Natural killer cell treated with Interleukin-12 subunit alpha and Interleukin-12 subunit beta and Interleukin-15 and Interleukin-18, amount 100 ng/mL, for 72 hours (primary cell): ENCODE measurements at regions not wholly inside any gene's neighbourhood (a gene's known extent, or its start where the extent isn't known, plus 50 kb on each side); places are given as distances from the start of the nearest gene placed in this dataset.

ENCODE experiments used
- ATAC-seq, 2 donors: fragments of 150-1000 bp; cut with Tn5 transposase in 1 of 2; sonication (Bioruptor Pico), chemical (Tn5 transposase) in 1 of 2; 2 replicates each; pipeline ENCODE4 v1.10.0; 2021
- DNase-seq: peaks from one replicate; pipeline ENCODE4 v3.0.0; 2022; ENCODE audit warnings: low spot score
- H3K27ac Mint-ChIP-seq, 2 donors: 1 replicate in 1 of 2; 2 replicates in 1 of 2; pipeline ENCODE4 v1.8.0; 2022; ENCODE audit warnings: mixed read lengths in 2 of 2, mild to moderate bottlenecking in 1 of 2, moderate library complexity in 1 of 2
- H3K27me3 Mint-ChIP-seq, 2 donors: 1 replicate in 1 of 2; 2 replicates in 1 of 2; pipeline ENCODE4 v1.8.0; 2022; ENCODE audit warnings: mixed read lengths in 2 of 2
- H3K36me3 Mint-ChIP-seq: one replicate; pipeline ENCODE4 v1.8.0; 2022; ENCODE audit warnings: mixed read lengths
- H3K4me1 Mint-ChIP-seq, 2 donors: 1 replicate in 1 of 2; 2 replicates in 1 of 2; pipeline ENCODE4 v1.8.0; 2022; ENCODE audit warnings: low read depth in 2 of 2, mixed read lengths in 2 of 2, mild to moderate bottlenecking in 1 of 2
- H3K4me3 Mint-ChIP-seq: one replicate; pipeline ENCODE4 v1.8.0; 2022; ENCODE audit warnings: mixed read lengths
- H3K9me3 Mint-ChIP-seq: 2 replicates; pipeline ENCODE4 v1.8.0; 2022; ENCODE audit warnings: mixed read lengths

- Mint-ChIP-seq H3K27me3 (no peaks in the 10 kb centered on the region), H3K4me1 (peaks cover 8 to 9% of the 10 kb centered on the region in 2 donors), H3K36me3 (peaks cover 4% of the 10 kb centered on the region), H3K9me3 (no peaks in the 10 kb centered on the region), H3K27ac (no peak overlapping the region), H3K4me3 (no peak overlapping the region)
- ATAC-seq (no peak), DNase-seq (no peak)
Measured at GRCh38 chr2:144693179-144693578, 173.3 kb upstream of the ZEB2 start.

GRCh38 chr2:144692661-144693060 is 172.7 kb upstream of the ZEB2 start:
- no peaks in the 10 kb centered on the region for H3K9me3 Mint-ChIP-seq
- no peaks in the 10 kb centered on the region for H3K27me3 Mint-ChIP-seq
- no peak overlapping the region for H3K4me3 Mint-ChIP-seq
- no peak overlapping the region for H3K27ac Mint-ChIP-seq
- peaks cover 4% of the 10 kb centered on the region for H3K36me3 Mint-ChIP-seq
- peaks cover 8 to 9% of the 10 kb centered on the region in 2 donors for H3K4me1 Mint-ChIP-seq
- ATAC-seq (no peak), DNase-seq (no peak)

GRCh38 chr2:144690771-144691170 is 170.9 kb upstream of the ZEB2 start:
- Mint-ChIP-seq H3K9me3 (no peaks in the 10 kb centered on the region), H3K4me1 (peaks cover 19% of the 10 kb centered on the region in 2 donors), H3K36me3 (no peaks in the 10 kb centered on the region), H3K4me3 (no peak overlapping the region), H3K27ac (no peak overlapping the region), H3K27me3 (no peaks in the 10 kb centered on the region)
- DNase-seq = no peak
- ATAC-seq = no peak

- DNase-seq = no peak
- ATAC-seq = no peak
- Mint-ChIP-seq H3K4me3 (no peak overlapping the region), H3K27me3 (peaks cover 0 to 2% of the 10 kb centered on the region in 2 donors), H3K9me3 (no peaks in the 10 kb centered on the region), H3K4me1 (peaks cover 10 to 11% of the 10 kb centered on the region in 2 donors), H3K36me3 (no peaks in the 10 kb centered on the region), H3K27ac (no peak overlapping the region)
Measured at GRCh38 chr2:144686518-144687215, 166.7 kb upstream of the ZEB2 start.

GRCh38 chr2:144683966-144684365 is 164.0 kb upstream of the ZEB2 start:
- H3K27me3 Mint-ChIP-seq = peaks cover 0 to 2% of the 10 kb centered on the region in 2 donors
- no peak overlapping the region for H3K27ac Mint-ChIP-seq
- no peak for DNase-seq
- no peak overlapping the region for H3K4me3 Mint-ChIP-seq
- H3K36me3 Mint-ChIP-seq = no peaks in the 10 kb centered on the region
- no peak for ATAC-seq
- H3K9me3 Mint-ChIP-seq = no peaks in the 10 kb centered on the region
- H3K4me1 Mint-ChIP-seq = peaks cover 10 to 11% of the 10 kb centered on the region in 2 donors

- no peak for ATAC-seq
- no peaks in the 10 kb centered on the region for H3K36me3 Mint-ChIP-seq
Measured at GRCh38 chr2:144683107-144683753, 163.3 kb upstream of the ZEB2 start.

GRCh38 chr2:144682248-144682647 is 162.3 kb upstream of the ZEB2 start:
- no peaks in the 10 kb centered on the region for H3K9me3 Mint-ChIP-seq
- DNase-seq (no peak), ATAC-seq (no peak)
- peaks cover 10 to 11% of the 10 kb centered on the region in 2 donors for H3K4me1 Mint-ChIP-seq
- peaks cover 0 to 2% of the 10 kb centered on the region in 2 donors for H3K27me3 Mint-ChIP-seq
- no peaks in the 10 kb centered on the region for H3K36me3 Mint-ChIP-seq
- no peak overlapping the region for H3K27ac Mint-ChIP-seq
- no peak overlapping the region for H3K4me3 Mint-ChIP-seq

More at GRCh38 chr2:144683107-144683753, 163.3 kb upstream of the ZEB2 start:
- H3K27me3 Mint-ChIP-seq = peaks cover 0 to 2% of the 10 kb centered on the region in 2 donors
- H3K4me3 Mint-ChIP-seq = no peak overlapping the region
- DNase-seq = no peak
- no peak overlapping the region for H3K27ac Mint-ChIP-seq
- peaks cover 10 to 11% of the 10 kb centered on the region in 2 donors for H3K4me1 Mint-ChIP-seq
- H3K9me3 Mint-ChIP-seq = no peaks in the 10 kb centered on the region

- DNase-seq (no peak), ATAC-seq (no peak)
- H3K4me1 Mint-ChIP-seq = peaks cover 4 to 5% of the 10 kb centered on the region in 2 donors
- no peak overlapping the region for H3K27ac Mint-ChIP-seq
- no peaks in the 10 kb centered on the region for H3K9me3 Mint-ChIP-seq
- no peak overlapping the region for H3K4me3 Mint-ChIP-seq
- no peaks in the 10 kb centered on the region for H3K36me3 Mint-ChIP-seq
- peaks cover 0 to 2% of the 10 kb centered on the region in 2 donors for H3K27me3 Mint-ChIP-seq
Measured at GRCh38 chr2:144681389-144681788, 161.5 kb upstream of the ZEB2 start.

GRCh38 chr2:144679942-144680341 is 160.0 kb upstream of the ZEB2 start:
- ATAC-seq (no peak), DNase-seq (no peak)
- Mint-ChIP-seq H3K36me3 (no peaks in the 10 kb centered on the region), H3K27ac (no peak overlapping the region), H3K27me3 (peaks cover 0 to 2% of the 10 kb centered on the region in 2 donors), H3K4me3 (no peak overlapping the region), H3K4me1 (no peaks in the 10 kb centered on the region), H3K9me3 (no peaks in the 10 kb centered on the region)

GRCh38 chr2:144678736-144679135 is 158.8 kb upstream of the ZEB2 start:
- Mint-ChIP-seq H3K4me1 (no peaks in the 10 kb centered on the region), H3K27ac (no peak overlapping the region)
- ATAC-seq = no peak

GRCh38 chr2:144675731-144676130 is 155.8 kb upstream of the ZEB2 start:
- peaks cover 0 to 4% of the 10 kb centered on the region in 2 donors for H3K27me3 Mint-ChIP-seq
- no peak overlapping the region for H3K27ac Mint-ChIP-seq
- H3K36me3 Mint-ChIP-seq = no peaks in the 10 kb centered on the region
- peaks cover 3% of the 10 kb centered on the region for H3K9me3 Mint-ChIP-seq
- H3K4me1 Mint-ChIP-seq = peaks cover 3 to 4% of the 10 kb centered on the region in 2 donors
- no peak for DNase-seq
- no peak for ATAC-seq
- no peak overlapping the region for H3K4me3 Mint-ChIP-seq

More at GRCh38 chr2:144678736-144679135, 158.8 kb upstream of the ZEB2 start:
- Mint-ChIP-seq H3K27me3 (peaks cover 0 to 2% of the 10 kb centered on the region in 2 donors), H3K36me3 (no peaks in the 10 kb centered on the region), H3K4me3 (no peak overlapping the region), H3K9me3 (no peaks in the 10 kb centered on the region)
- no peak for DNase-seq

- H3K9me3 Mint-ChIP-seq = peaks cover 3% of the 10 kb centered on the region
- H3K27ac Mint-ChIP-seq = no peak overlapping the region
- peaks cover 3 to 4% of the 10 kb centered on the region in 2 donors for H3K4me1 Mint-ChIP-seq
- H3K36me3 Mint-ChIP-seq = no peaks in the 10 kb centered on the region
- no peak overlapping the region for H3K4me3 Mint-ChIP-seq
- H3K27me3 Mint-ChIP-seq = peaks cover 0 to 4% of the 10 kb centered on the region in 2 donors
- DNase-seq (no peak), ATAC-seq (no peak)
Measured at GRCh38 chr2:144675331-144675730, 155.4 kb upstream of the ZEB2 start.

- ATAC-seq = no peak
- peaks cover 0 to 4% of the 10 kb centered on the region in 2 donors for H3K27me3 Mint-ChIP-seq
- no peaks in the 10 kb centered on the region for H3K36me3 Mint-ChIP-seq
- H3K27ac Mint-ChIP-seq = no peak overlapping the region
- no peak overlapping the region for H3K4me3 Mint-ChIP-seq
- peaks cover 3% of the 10 kb centered on the region for H3K9me3 Mint-ChIP-seq
- peaks cover 4 to 5% of the 10 kb centered on the region in 2 donors for H3K4me1 Mint-ChIP-seq
- DNase-seq = no peak
Measured at GRCh38 chr2:144674071-144674470, 154.2 kb upstream of the ZEB2 start.

GRCh38 chr2:144673456-144673855 is 153.5 kb upstream of the ZEB2 start:
- Mint-ChIP-seq H3K4me3 (no peak overlapping the region), H3K27ac (no peak overlapping the region), H3K9me3 (peaks cover 3% of the 10 kb centered on the region), H3K4me1 (peaks cover 4 to 5% of the 10 kb centered on the region in 2 donors), H3K36me3 (no peaks in the 10 kb centered on the region), H3K27me3 (peaks cover 0 to 4% of the 10 kb centered on the region in 2 donors)
- ATAC-seq = no peak
- DNase-seq = no peak
